Activated T-cell treated with anti-CD3 and anti-CD28 coated beads, Interleukin-2, amount 50 U/mL, for 72 hours (primary cell): ENCODE measurements at regions not wholly inside any gene's neighbourhood (a gene's known extent, or its start where the extent isn't known, plus 50 kb on each side); places are given as distances from the start of the nearest gene placed in this dataset.

ENCODE experiments used
- ATAC-seq, 2 donors: fragments of 150-1000 bp; cut with Tn5 transposase; replicated peaks in 1 of 2; 2 replicates each; pipeline ENCODE4 v1.10.0; 2021; ENCODE audit warnings: moderate library complexity in 2 of 2, mild to moderate bottlenecking in 1 of 2
- DNase-seq, 2 donors: peaks; one replicate each; pipeline ENCODE4 v3.0.0; 2021 to 2022; ENCODE audit warnings: mixed read lengths in 1 of 2
- H3K27ac Mint-ChIP-seq: one replicate; pipeline ENCODE4 v1.8.0; 2022; ENCODE audit warnings: mild to moderate bottlenecking, moderate library complexity, mixed read lengths
- H3K27me3 Mint-ChIP-seq: one replicate; pipeline ENCODE4 v1.8.0; 2022; ENCODE audit warnings: low read depth, mixed read lengths
- H3K36me3 Mint-ChIP-seq, 2 donors: one replicate each; pipeline ENCODE4 v1.8.0; 2022; ENCODE audit warnings: mixed read lengths in 2 of 2, mild to moderate bottlenecking in 1 of 2; ENCODE audit not compliant: insufficient read depth in 2 of 2
- H3K4me1 Mint-ChIP-seq: one replicate; pipeline ENCODE4 v1.8.0; 2022; ENCODE audit warnings: low read depth, mixed read lengths
- H3K4me3 Mint-ChIP-seq, 2 donors: one replicate each; pipeline ENCODE4 v1.8.0; 2022; ENCODE audit warnings: mild to moderate bottlenecking in 2 of 2, mixed read lengths in 2 of 2, moderate library complexity in 2 of 2
- H3K9me3 Mint-ChIP-seq, 2 donors: one replicate each; pipeline ENCODE4 v1.8.0; 2022; ENCODE audit warnings: mixed read lengths in 2 of 2

DNA sequence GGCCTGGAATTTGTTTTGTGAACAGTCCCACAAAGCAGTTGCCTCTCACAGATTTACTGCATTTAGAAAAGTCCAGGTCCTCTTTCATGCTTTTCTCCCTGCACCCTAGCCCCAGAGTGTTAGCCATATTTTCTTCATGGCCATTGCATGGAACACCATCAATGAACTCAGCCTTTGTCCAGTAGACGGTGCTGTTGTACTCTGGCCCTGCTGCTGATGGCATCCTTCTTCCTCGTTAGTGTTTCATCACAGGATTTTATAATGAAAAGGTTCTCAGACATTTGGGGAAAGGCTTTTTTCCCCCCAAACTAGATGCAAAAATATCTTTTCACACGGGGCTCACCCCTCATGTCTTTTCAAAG lies 93.0 kb upstream of the SLC25A13 start:
- peak; percentile 60 to 70 for ATAC-seq
- H3K36me3 Mint-ChIP-seq, result no peaks in the 10 kb centered on the region
- H3K4me1 Mint-ChIP-seq, result no peaks in the 10 kb centered on the region
- H3K27me3 Mint-ChIP-seq, result peaks cover 12% of the 10 kb centered on the region
- no peak overlapping the region for H3K27ac Mint-ChIP-seq
- peak; percentile 44 to 53 for DNase-seq
- no peak overlapping the region for H3K4me3 Mint-ChIP-seq
- no peaks in the 10 kb centered on the region for H3K9me3 Mint-ChIP-seq

DNA sequence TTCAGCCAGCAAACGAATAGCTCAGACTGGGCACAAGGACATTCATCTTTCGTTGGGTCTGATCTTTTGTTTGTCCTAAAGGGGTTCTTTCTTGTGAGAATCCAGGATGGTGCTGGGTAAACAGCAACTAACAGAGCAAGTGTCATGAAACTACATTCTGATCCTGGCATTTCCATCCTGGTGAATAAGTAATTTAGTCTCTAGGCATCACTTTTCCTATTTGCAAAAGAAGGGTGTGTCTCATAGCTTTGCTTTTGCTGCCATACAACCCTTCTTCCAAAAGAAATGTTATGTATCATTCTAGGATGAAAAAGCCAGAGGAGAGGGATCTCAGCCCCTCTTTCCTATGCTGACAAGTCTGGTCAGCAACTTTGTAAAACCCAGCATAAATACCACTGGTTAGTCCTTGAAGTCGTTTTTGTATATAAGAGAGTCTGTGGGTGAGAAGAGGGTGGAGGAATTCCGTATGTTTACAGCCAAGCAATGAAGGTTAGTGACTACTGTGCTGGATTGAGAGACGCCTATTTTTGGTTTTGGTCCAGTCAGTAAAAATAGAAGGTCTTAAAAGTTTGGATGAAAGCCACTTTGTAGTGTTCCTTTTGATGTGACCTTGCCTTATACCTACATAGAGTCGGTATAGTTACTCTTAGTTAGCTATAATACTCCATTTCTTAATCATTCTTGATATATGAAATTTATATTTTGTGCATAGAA lies 88.4 kb upstream of the SLC25A13 start:
- Mint-ChIP-seq H3K27me3 (peaks cover 4% of the 10 kb centered on the region), H3K36me3 (no peaks in the 10 kb centered on the region), H3K4me1 (no peaks in the 10 kb centered on the region), H3K4me3 (no peak overlapping the region), H3K9me3 (no peaks in the 10 kb centered on the region), H3K27ac (no peak overlapping the region)
- ATAC-seq (no peak), DNase-seq (no peak)

DNA sequence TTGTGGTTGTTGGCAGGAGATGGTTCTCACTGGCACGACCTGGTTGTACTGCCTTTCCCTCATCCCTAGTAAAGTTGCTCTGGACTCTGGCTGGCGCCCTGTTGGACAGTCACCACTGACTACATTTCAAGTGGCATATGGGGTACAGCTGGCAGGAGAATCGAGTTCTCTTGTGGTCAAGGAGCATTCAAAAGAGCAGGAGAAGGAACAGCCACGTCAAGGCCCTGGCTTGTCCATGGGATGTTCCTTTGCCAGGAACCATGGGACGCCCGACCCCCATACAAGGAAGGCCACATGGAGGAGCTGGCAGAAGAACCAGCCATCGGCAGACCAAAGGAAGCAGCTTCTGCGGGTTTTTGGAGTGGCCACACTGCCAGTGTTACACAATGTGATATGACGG lies 87.0 kb upstream of the SLC25A13 start:
- peaks cover 0 to 1% of the 10 kb centered on the region in 2 donors for H3K36me3 Mint-ChIP-seq

DNA sequence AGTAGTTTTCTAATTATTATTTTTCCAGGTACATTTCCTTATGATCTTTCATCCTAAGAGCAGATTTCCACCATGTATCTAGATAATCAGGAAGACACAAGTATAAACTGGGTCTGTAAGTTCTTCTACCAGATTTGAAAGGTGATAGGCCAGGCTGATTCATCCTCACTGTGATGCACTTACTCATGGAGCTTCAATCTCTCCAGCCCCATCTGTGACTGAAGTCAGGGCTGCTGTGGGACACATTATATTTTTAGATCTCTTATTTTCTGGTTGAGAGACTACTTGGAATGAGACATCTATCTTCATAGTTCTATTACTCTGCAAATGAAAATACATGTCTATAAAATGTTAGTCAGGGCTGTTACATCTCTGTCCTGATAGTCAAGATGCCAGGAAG lies 85.5 kb upstream of the SLC25A13 start:
- peaks cover 19% of the 10 kb centered on the region for H3K27me3 Mint-ChIP-seq
- no peak overlapping the region for H3K27ac Mint-ChIP-seq
- H3K36me3 Mint-ChIP-seq, result peaks cover 0 to 1% of the 10 kb centered on the region in 2 donors
- no peak overlapping the region for H3K4me3 Mint-ChIP-seq
- H3K9me3 Mint-ChIP-seq, result peaks cover 0 to 1% of the 10 kb centered on the region in 2 donors
- no peak for DNase-seq
- no peaks in the 10 kb centered on the region for H3K4me1 Mint-ChIP-seq
- no peak for ATAC-seq

More for the DNA sequence above, 87.0 kb upstream of the SLC25A13 start:
- Mint-ChIP-seq H3K27me3 (peaks cover 10% of the 10 kb centered on the region), H3K9me3 (peaks cover 0 to 1% of the 10 kb centered on the region in 2 donors), H3K27ac (no peak overlapping the region), H3K4me3 (no peak overlapping the region), H3K4me1 (no peaks in the 10 kb centered on the region)
- ATAC-seq (no peak), DNase-seq (no peak)

DNA sequence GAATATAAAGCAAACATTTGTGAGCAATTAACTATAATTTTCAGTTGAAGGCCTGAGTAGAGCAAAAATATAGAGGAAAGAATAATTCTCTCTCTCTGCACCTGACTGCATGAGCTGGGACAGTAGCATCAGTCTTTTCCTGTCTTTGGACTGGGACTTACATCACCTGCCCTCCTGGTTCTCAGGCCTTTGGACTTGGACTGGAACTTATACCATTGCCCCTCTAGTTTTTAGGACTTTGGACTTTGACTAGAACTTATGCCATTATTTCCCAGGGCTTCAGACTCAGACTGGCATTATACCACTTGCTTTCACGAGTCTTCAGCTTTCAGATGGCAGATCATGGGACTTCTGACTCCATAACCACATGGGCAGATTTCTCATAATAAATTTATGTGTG lies 81.0 kb upstream of the SLC25A13 start:
- H3K27ac Mint-ChIP-seq, result no peak overlapping the region

GRCh38 chr7:96401200-96401599 lies 79.3 kb upstream of the SLC25A13 start:
- DNase-seq (no peak), ATAC-seq (no peak)
- no peak overlapping the region for H3K27ac Mint-ChIP-seq
- H3K4me3 Mint-ChIP-seq, result no peak overlapping the region
- no peaks in the 10 kb centered on the region for H3K4me1 Mint-ChIP-seq
- peaks cover 0 to 1% of the 10 kb centered on the region in 2 donors for H3K36me3 Mint-ChIP-seq
- H3K9me3 Mint-ChIP-seq, result peaks cover 0 to 1% of the 10 kb centered on the region in 2 donors
- H3K27me3 Mint-ChIP-seq, result peaks cover 31% of the 10 kb centered on the region

More for the DNA sequence above, 81.0 kb upstream of the SLC25A13 start:
- Mint-ChIP-seq H3K36me3 (peaks cover 0 to 1% of the 10 kb centered on the region in 2 donors), H3K27me3 (peaks cover 31% of the 10 kb centered on the region), H3K4me3 (no peak overlapping the region), H3K9me3 (peaks cover 0 to 1% of the 10 kb centered on the region in 2 donors), H3K4me1 (no peaks in the 10 kb centered on the region)
- DNase-seq (no peak), ATAC-seq (no peak)

DNA sequence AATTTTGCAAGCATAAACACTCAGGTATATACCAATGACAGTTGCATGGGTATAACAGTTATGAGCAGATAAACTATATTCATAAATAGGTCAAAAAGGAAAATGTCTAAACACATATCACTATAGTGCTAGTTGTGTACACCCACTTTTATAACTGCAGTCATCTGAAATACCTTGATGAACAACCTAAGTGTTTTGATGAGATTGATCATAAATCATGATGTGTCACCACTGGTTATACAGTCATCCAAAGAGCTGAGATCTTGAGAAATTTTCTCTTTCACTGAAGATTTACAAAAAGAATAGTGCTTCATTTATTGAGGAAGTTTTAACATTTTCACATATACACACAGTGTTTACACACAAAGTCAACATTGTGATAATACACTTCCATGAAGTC lies 78.6 kb upstream of the SLC25A13 start:
- ATAC-seq, result peak in 1 of 2 donors; percentile 43
- H3K36me3 Mint-ChIP-seq, result peaks cover 0 to 1% of the 10 kb centered on the region in 2 donors
- H3K9me3 Mint-ChIP-seq, result peaks cover 0 to 1% of the 10 kb centered on the region in 2 donors
- no peak overlapping the region for H3K27ac Mint-ChIP-seq
- no peak for DNase-seq
- H3K27me3 Mint-ChIP-seq, result peaks cover 36% of the 10 kb centered on the region
- H3K4me3 Mint-ChIP-seq, result no peak overlapping the region
- no peaks in the 10 kb centered on the region for H3K4me1 Mint-ChIP-seq

DNA sequence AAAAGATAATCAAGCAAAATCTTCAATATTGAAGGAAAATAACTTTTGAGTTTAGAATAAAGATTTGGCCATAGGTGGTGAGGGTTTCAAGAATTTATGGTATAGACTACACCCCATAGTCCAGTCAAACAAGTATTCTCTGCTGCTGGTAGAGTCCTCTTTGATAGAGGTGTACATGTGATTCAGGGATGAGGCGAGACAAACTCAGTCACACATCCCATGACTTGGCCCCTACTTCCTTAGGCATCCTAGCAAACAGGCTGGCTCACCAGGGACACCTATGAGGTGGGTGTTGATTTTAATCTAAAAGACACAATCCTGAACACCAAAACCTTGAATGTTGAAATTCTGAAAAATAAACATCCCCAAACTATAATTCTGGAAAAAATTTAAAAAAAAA lies 78.1 kb upstream of the SLC25A13 start:
- Mint-ChIP-seq H3K36me3 (peaks cover 0 to 1% of the 10 kb centered on the region in 2 donors), H3K4me1 (no peaks in the 10 kb centered on the region), H3K27ac (no peak overlapping the region), H3K4me3 (no peak overlapping the region), H3K27me3 (peaks cover 37% of the 10 kb centered on the region), H3K9me3 (peaks cover 0 to 1% of the 10 kb centered on the region in 2 donors)
- no peak for DNase-seq
- no peak for ATAC-seq

DNA sequence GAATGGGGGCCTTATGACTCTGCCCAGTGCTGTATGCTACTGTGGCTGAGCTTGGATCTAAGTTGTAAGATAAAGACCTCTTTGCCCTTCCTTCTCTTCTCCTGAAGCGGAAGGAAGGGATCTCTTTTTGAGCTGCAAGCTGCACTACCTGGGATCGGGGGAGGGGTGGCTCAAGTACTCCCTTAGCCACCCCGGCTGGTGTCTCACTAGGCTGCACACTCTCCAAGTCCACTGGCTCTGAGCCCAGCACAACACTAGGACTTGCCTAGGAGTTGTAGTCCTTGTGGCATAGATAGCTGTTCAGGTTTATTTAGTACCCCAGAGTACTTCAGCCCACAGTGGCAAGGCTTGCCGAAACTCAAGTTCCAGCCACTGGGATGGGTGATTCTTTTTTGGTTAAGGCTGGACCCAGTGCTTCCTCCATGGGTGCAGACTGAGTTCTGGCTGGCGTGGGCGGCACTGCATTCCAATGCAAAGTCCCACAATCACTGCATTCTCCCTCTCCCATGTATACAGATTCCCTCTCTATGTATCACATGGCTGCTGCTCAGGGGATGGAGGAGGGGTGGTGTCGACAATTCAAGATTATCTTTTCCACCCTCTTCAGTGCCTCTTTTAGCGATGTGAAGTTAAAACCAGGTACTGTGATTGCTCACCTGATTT lies 76.2 kb upstream of the SLC25A13 start:
- H3K4me1 Mint-ChIP-seq, result no peaks in the 10 kb centered on the region
- peaks cover 29% of the 10 kb centered on the region for H3K27me3 Mint-ChIP-seq
- H3K9me3 Mint-ChIP-seq, result no peaks in the 10 kb centered on the region
- ATAC-seq (no peak), DNase-seq (no peak)
- H3K36me3 Mint-ChIP-seq, result no peaks in the 10 kb centered on the region
- H3K27ac Mint-ChIP-seq, result no peak overlapping the region
- H3K4me3 Mint-ChIP-seq, result no peak overlapping the region

GRCh38 chr7:96388620-96389383 lies 66.9 kb upstream of the SLC25A13 start:
- ATAC-seq (no peak), DNase-seq (no peak)
- Mint-ChIP-seq H3K36me3 (no peaks in the 10 kb centered on the region), H3K4me1 (no peaks in the 10 kb centered on the region), H3K4me3 (no peak overlapping the region), H3K9me3 (no peaks in the 10 kb centered on the region), H3K27ac (no peak overlapping the region), H3K27me3 (peaks cover 19% of the 10 kb centered on the region)

GRCh38 chr7:96388166-96388565 lies 66.3 kb upstream of the SLC25A13 start:
- ATAC-seq (no peak), DNase-seq (no peak)
- Mint-ChIP-seq H3K9me3 (no peaks in the 10 kb centered on the region), H3K36me3 (no peaks in the 10 kb centered on the region), H3K4me3 (no peak overlapping the region), H3K4me1 (no peaks in the 10 kb centered on the region), H3K27ac (no peak overlapping the region), H3K27me3 (peaks cover 14% of the 10 kb centered on the region)

DNA sequence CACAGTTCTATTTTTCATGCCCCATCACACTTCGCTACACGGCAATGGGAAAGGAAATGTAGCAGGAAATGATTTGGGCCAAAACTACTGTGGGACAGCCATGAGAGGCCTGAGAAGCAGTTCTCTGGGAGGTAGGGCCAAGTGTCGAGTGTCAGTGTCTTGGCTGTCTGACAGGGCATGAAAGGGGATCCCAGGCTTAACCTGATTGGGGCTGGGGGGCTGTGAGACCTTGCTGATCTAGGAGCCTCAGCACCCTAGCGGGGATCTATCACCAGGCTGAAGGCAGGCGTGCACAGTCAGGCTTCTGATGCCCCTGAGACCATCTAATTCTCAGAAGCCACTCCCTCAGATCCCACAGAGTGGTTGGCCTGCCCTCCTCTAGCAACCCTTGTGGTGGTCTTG lies 58.2 kb upstream of the SLC25A13 start:
- Mint-ChIP-seq H3K9me3 (no peaks in the 10 kb centered on the region), H3K27ac (no peak overlapping the region), H3K36me3 (no peaks in the 10 kb centered on the region), H3K4me3 (no peak overlapping the region), H3K4me1 (no peaks in the 10 kb centered on the region), H3K27me3 (peaks cover 7% of the 10 kb centered on the region)
- DNase-seq (no peak), ATAC-seq (no peak)

- H3K27me3 Mint-ChIP-seq, result peaks cover 21% of the 10 kb centered on the region
- H3K36me3 Mint-ChIP-seq, result no peaks in the 10 kb centered on the region
- no peaks in the 10 kb centered on the region for H3K9me3 Mint-ChIP-seq
- no peak overlapping the region for H3K27ac Mint-ChIP-seq
- no peak for DNase-seq
- H3K4me1 Mint-ChIP-seq, result no peaks in the 10 kb centered on the region
- no peak overlapping the region for H3K4me3 Mint-ChIP-seq
- ATAC-seq, result no peak
Measured at GRCh38 chr7:96377399-96377798, 55.5 kb upstream of the SLC25A13 start.
